GM10847 (cell line): ENCODE measurements at regions not wholly inside any gene's neighbourhood (a gene's known extent, or its start where the extent isn't known, plus 50 kb on each side); places are given as distances from the start of the nearest gene placed in this dataset.
A peak's percentile ranks its signal among the peaks of the same experiment; 100 is the strongest.

ENCODE experiments used
- POLR2A ChIP-seq: IDR thresholded peaks from 2 replicates; pipeline ENCODE4 v1.6.1; 2011; ENCODE audit not compliant: insufficient read length; ENCODE audit errors: extremely low read depth

- no peak for TF ChIP-seq POLR2A
Measured at GRCh38 chr2:242057379-242058040, 188.0 kb downstream of the RTP5 start.

- no peak for TF ChIP-seq POLR2A
Measured at GRCh38 chr2:242058116-242058680, 188.7 kb downstream of the RTP5 start.

- TF ChIP-seq POLR2A: no peak
Measured at GRCh38 chr2:242059566-242059965, 190.0 kb downstream of the RTP5 start.

GRCh38 chr2:242060212-242060835 lies 190.8 kb downstream of the RTP5 start:
- TF ChIP-seq POLR2A: no peak

GRCh38 chr2:242063436-242063835 lies 193.9 kb downstream of the RTP5 start:
- no peak for TF ChIP-seq POLR2A

- no peak for TF ChIP-seq POLR2A
Measured at GRCh38 chr2:242063850-242064249, 194.3 kb downstream of the RTP5 start.

- TF ChIP-seq POLR2A: no peak
Measured at GRCh38 chr2:242064364-242065250, 195.1 kb downstream of the RTP5 start.

- no peak for TF ChIP-seq POLR2A
Measured at GRCh38 chr2:242065426-242065825, 195.9 kb downstream of the RTP5 start.

GRCh38 chr2:242069018-242069417 lies 199.5 kb downstream of the RTP5 start:
- no peak for TF ChIP-seq POLR2A

- TF ChIP-seq POLR2A: no peak
Measured at GRCh38 chr2:242075168-242075567, 205.6 kb downstream of the RTP5 start.

GRCh38 chr2:242075696-242076095 lies 206.2 kb downstream of the RTP5 start:
- no peak for TF ChIP-seq POLR2A

GRCh38 chr2:242085941-242086621 lies 216.6 kb downstream of the RTP5 start:
- no peak for TF ChIP-seq POLR2A

GRCh38 chr2:242088471-242089212 lies 219.1 kb downstream of the RTP5 start:
- TF ChIP-seq POLR2A: peak; percentile 65

- TF ChIP-seq POLR2A: no peak
Measured at GRCh38 chr2:242098034-242098433, 228.5 kb downstream of the RTP5 start.
